ENCODE measurements at regions not wholly inside any gene's neighbourhood (a gene's known extent, or its start where the extent isn't known, plus 50 kb on each side); places are given as distances from the start of the nearest gene placed in this dataset.

GRCh38 chr2:14743861-14744260 is 111.3 kb downstream of the LRATD1 start:
- intact Hi-C loops (cut with micrococcal nuclease; ENCODE audit: unreplicated experiment), result no loop called here

GRCh38 chr2:14745288-14746076 is 113.0 kb downstream of the LRATD1 start:
- ChIA-PET POLR2A (no interaction called here), CTCF (no interaction called here)
- no TSS peak for BruUV-seq (replicated peaks)
- in situ Hi-C loops (cut with HindIII; ENCODE audit: low pct_unique_long_range_greater_than_20kb, low sequenced_read_pairs) (no loop called here), intact Hi-C loops (cut with micrococcal nuclease; ENCODE audit: unreplicated experiment) (no loop called here)
- ATAC-seq (no peak), DNase-seq (ENCODE audit: low read depth, low spot score) (no peak)
- Histone ChIP-seq H3K36me3 (ENCODE audit: control insufficient read depth, insufficient read depth, low read length) (no peaks in the 10 kb centered on the region), H3K9me3 (ENCODE audit: control insufficient read depth, insufficient read depth, low read depth, low read length) (0 out of 2 replicates have a peak, but pooled peaks cover 2% of the 10 kb centered on the region), H3K4me1 (ENCODE audit: control insufficient read depth, insufficient read depth, low read length) (no peaks in the 10 kb centered on the region), H3K27ac (ENCODE audit: low read length) (no peak overlapping the region), H3K4me3 (ENCODE audit: low read depth in 2 of 2, low read length in 2 of 2) (no peak overlapping the region), H3K27me3 (ENCODE audit: control insufficient read depth, insufficient read depth, low read length) (no peaks in the 10 kb centered on the region)
- TF ChIP-seq SIN3A (IDR thresholded peaks at IDR 0.05; ENCODE audit: borderline replicate concordance, insufficient read depth, low read depth, low read length) (no peak), POLR2AphosphoS5 (IDR thresholded peaks at IDR 0.05; ENCODE audit: low read depth, low read length) (no peak), TCF7L2 (IDR thresholded peaks at IDR 0.05; ENCODE audit: low read depth, low read length) (no peak)
- TF ChIP-seq, protein P1, sequence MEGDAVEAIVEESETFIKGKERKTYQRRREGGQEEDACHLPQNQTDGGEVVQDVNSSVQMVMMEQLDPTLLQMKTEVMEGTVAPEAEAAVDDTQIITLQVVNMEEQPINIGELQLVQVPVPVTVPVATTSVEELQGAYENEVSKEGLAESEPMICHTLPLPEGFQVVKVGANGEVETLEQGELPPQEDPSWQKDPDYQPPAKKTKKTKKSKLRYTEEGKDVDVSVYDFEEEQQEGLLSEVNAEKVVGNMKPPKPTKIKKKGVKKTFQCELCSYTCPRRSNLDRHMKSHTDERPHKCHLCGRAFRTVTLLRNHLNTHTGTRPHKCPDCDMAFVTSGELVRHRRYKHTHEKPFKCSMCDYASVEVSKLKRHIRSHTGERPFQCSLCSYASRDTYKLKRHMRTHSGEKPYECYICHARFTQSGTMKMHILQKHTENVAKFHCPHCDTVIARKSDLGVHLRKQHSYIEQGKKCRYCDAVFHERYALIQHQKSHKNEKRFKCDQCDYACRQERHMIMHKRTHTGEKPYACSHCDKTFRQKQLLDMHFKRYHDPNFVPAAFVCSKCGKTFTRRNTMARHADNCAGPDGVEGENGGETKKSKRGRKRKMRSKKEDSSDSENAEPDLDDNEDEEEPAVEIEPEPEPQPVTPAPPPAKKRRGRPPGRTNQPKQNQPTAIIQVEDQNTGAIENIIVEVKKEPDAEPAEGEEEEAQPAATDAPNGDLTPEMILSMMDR (IDR thresholded peaks at IDR 0.05), result no peak
- TF ChIP-seq, protein P2, sequence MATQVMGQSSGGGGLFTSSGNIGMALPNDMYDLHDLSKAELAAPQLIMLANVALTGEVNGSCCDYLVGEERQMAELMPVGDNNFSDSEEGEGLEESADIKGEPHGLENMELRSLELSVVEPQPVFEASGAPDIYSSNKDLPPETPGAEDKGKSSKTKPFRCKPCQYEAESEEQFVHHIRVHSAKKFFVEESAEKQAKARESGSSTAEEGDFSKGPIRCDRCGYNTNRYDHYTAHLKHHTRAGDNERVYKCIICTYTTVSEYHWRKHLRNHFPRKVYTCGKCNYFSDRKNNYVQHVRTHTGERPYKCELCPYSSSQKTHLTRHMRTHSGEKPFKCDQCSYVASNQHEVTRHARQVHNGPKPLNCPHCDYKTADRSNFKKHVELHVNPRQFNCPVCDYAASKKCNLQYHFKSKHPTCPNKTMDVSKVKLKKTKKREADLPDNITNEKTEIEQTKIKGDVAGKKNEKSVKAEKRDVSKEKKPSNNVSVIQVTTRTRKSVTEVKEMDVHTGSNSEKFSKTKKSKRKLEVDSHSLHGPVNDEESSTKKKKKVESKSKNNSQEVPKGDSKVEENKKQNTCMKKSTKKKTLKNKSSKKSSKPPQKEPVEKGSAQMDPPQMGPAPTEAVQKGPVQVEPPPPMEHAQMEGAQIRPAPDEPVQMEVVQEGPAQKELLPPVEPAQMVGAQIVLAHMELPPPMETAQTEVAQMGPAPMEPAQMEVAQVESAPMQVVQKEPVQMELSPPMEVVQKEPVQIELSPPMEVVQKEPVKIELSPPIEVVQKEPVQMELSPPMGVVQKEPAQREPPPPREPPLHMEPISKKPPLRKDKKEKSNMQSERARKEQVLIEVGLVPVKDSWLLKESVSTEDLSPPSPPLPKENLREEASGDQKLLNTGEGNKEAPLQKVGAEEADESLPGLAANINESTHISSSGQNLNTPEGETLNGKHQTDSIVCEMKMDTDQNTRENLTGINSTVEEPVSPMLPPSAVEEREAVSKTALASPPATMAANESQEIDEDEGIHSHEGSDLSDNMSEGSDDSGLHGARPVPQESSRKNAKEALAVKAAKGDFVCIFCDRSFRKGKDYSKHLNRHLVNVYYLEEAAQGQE (IDR thresholded peaks at IDR 0.05; ENCODE audit: insufficient read depth in 1 of 2, low read depth in 2 of 2, low read length in 1 of 2), result no peak

More at GRCh38 chr2:14743861-14744260, 111.3 kb downstream of the LRATD1 start:
- in situ Hi-C loops (cut with HindIII; ENCODE audit: low pct_unique_long_range_greater_than_20kb, low sequenced_read_pairs), result no loop called here
- TF ChIP-seq TCF7L2 (IDR thresholded peaks at IDR 0.05; ENCODE audit: low read depth, low read length), result no peak
- TF ChIP-seq, protein P2 (IDR thresholded peaks at IDR 0.05; ENCODE audit: insufficient read depth in 1 of 2, low read depth in 2 of 2, low read length in 1 of 2), result no peak
- TF ChIP-seq SIN3A (IDR thresholded peaks at IDR 0.05; ENCODE audit: borderline replicate concordance, insufficient read depth, low read depth, low read length), result no peak
- no peak for TF ChIP-seq POLR2AphosphoS5 (IDR thresholded peaks at IDR 0.05; ENCODE audit: low read depth, low read length)
- TF ChIP-seq, protein P1 (IDR thresholded peaks at IDR 0.05), result no peak
- no peaks in the 10 kb centered on the region for H3K36me3 ChIP-seq (ENCODE audit: control insufficient read depth, insufficient read depth, low read length)
- ChIA-PET POLR2A (no interaction called here), CTCF (no interaction called here)
- ATAC-seq (no peak), DNase-seq (ENCODE audit: low read depth, low spot score) (no peak)
- H3K4me1 ChIP-seq (ENCODE audit: control insufficient read depth, insufficient read depth, low read length), result no peaks in the 10 kb centered on the region
- no peaks in the 10 kb centered on the region for H3K27me3 ChIP-seq (ENCODE audit: control insufficient read depth, insufficient read depth, low read length)
- 0 out of 2 replicates have a peak, but pooled peaks cover 2% of the 10 kb centered on the region for H3K9me3 ChIP-seq (ENCODE audit: control insufficient read depth, insufficient read depth, low read depth, low read length)
- H3K27ac ChIP-seq (ENCODE audit: low read length), result no peak overlapping the region
- no TSS peak for BruUV-seq (replicated peaks)
- no peak overlapping the region for H3K4me3 ChIP-seq (ENCODE audit: low read depth in 2 of 2, low read length in 2 of 2)

All from Panc1 (cell line).